ENCODE measurements at regions not wholly inside any gene's neighbourhood (a gene's known extent, or its start where the extent isn't known, plus 50 kb on each side); places are given as distances from the start of the nearest gene placed in this dataset.
A peak's percentile ranks its signal among the peaks of the same experiment; 100 is the strongest.
"Not testable (repeated sequence)": the region's sequence is repeated elsewhere in the genome, so short reads cannot be mapped to it uniquely, and the experiment has no call there.

- H3K27ac ChIP-seq, result no peak overlapping the region
- peak; percentile 78 for TF ChIP-seq CTCF (conservative IDR thresholded peaks at IDR 0.05)
Observed at GRCh38 chr10:109773288-109774120, 149.8 kb downstream of the XPNPEP1 start.

GRCh38 chr10:109770663-109771062 is 152.6 kb downstream of the XPNPEP1 start:
- no peak for TF ChIP-seq CTCF (conservative IDR thresholded peaks at IDR 0.05)
- H3K27ac ChIP-seq, result no peak overlapping the region

- TF ChIP-seq CTCF (conservative IDR thresholded peaks at IDR 0.05), result no peak
- no peak overlapping the region for H3K27ac ChIP-seq
Observed at GRCh38 chr10:109769966-109770365, 153.3 kb downstream of the XPNPEP1 start.

GRCh38 chr10:109765838-109766237 is 157.5 kb downstream of the XPNPEP1 start:
- no peak for TF ChIP-seq CTCF (conservative IDR thresholded peaks at IDR 0.05)
- no peak overlapping the region for H3K27ac ChIP-seq

GRCh38 chr10:109762555-109762954 is 160.8 kb downstream of the XPNPEP1 start:
- H3K27ac ChIP-seq, result no peak overlapping the region
- no peak for TF ChIP-seq CTCF (conservative IDR thresholded peaks at IDR 0.05)

GRCh38 chr10:109757670-109758069 is 165.6 kb downstream of the XPNPEP1 start:
- TF ChIP-seq CTCF (conservative IDR thresholded peaks at IDR 0.05), result peak; percentile 72
- H3K27ac ChIP-seq, result not testable (repeated sequence)

GRCh38 chr10:109746861-109747260 is 176.4 kb downstream of the XPNPEP1 start:
- no peak for TF ChIP-seq CTCF (conservative IDR thresholded peaks at IDR 0.05)
- no peak overlapping the region for H3K27ac ChIP-seq

Data from VCaP (cell line).